H1 (cell line): ENCODE measurements at regions not wholly inside any gene's neighbourhood (a gene's known extent, or its start where the extent isn't known, plus 50 kb on each side); places are given as distances from the start of the nearest gene placed in this dataset.

ENCODE experiments used
- BRCA1 ChIP-seq: IDR thresholded peaks from 2 replicates; pipeline ENCODE4 v1.6.1; 2012; ENCODE audit warnings: low read depth, low read length, improper control_type of control experiment
- TCF12 ChIP-seq: IDR thresholded peaks from 2 replicates; pipeline ENCODE4 v1.6.1; 2011; ENCODE audit warnings: low read depth, mild to moderate bottlenecking, low read length
- TF ChIP-seq, protein P1 (sequence below): IDR thresholded peaks from 2 replicates; pipeline ENCODE4 v1.6.1; 2012; ENCODE audit warnings: inconsistent platforms
- TF ChIP-seq, protein P2 (sequence below): IDR thresholded peaks from 2 replicates; pipeline ENCODE4 v1.6.1; 2011; ENCODE audit warnings: low read depth, mild to moderate bottlenecking, low read length; ENCODE audit not compliant: insufficient read depth

- no peak for TF ChIP-seq TCF12
- TF ChIP-seq, protein P1, sequence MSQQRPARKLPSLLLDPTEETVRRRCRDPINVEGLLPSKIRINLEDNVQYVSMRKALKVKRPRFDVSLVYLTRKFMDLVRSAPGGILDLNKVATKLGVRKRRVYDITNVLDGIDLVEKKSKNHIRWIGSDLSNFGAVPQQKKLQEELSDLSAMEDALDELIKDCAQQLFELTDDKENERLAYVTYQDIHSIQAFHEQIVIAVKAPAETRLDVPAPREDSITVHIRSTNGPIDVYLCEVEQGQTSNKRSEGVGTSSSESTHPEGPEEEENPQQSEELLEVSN, result no peak
- no peak for TF ChIP-seq BRCA1
- TF ChIP-seq, protein P2, sequence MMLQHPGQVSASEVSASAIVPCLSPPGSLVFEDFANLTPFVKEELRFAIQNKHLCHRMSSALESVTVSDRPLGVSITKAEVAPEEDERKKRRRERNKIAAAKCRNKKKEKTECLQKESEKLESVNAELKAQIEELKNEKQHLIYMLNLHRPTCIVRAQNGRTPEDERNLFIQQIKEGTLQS, result no peak
These were observed 330.3 kb upstream of the NPVF start (continued) for GRCh38 chr7:25558605-25559004.
